Right kidney (tissue), 1 donor: ENCODE measurements at regions not wholly inside any gene's neighbourhood (a gene's known extent, or its start where the extent isn't known, plus 50 kb on each side); places are given as distances from the start of the nearest gene placed in this dataset.
A peak's percentile ranks its signal among the peaks of the same experiment; 100 is the strongest.

Experiments
- DNase-seq: peaks from one replicate; pipeline ENCODE4 v3.0.0-alpha.2; 2016

- DNase-seq = no peak
Measured at GRCh38 chr6:16078064-16078463, 50.8 kb upstream of the MYLIP start.

GRCh38 chr6:16069671-16070070, 59.2 kb upstream of the MYLIP start:
- no peak for DNase-seq

- DNase-seq = no peak
Measured at GRCh38 chr6:16069222-16069621, 59.7 kb upstream of the MYLIP start.

GRCh38 chr6:16067568-16067967, 61.3 kb upstream of the MYLIP start:
- DNase-seq = no peak

GRCh38 chr6:16064671-16065072, 64.2 kb upstream of the MYLIP start:
- DNase-seq = peak; percentile 22

- no peak for DNase-seq
Measured at GRCh38 chr6:16063580-16063979, 65.3 kb upstream of the MYLIP start.

GRCh38 chr6:16061818-16062217, 67.1 kb upstream of the MYLIP start:
- DNase-seq = no peak

GRCh38 chr6:16060039-16060438, 68.8 kb upstream of the MYLIP start:
- no peak for DNase-seq

GRCh38 chr6:16059496-16059895, 69.4 kb upstream of the MYLIP start:
- no peak for DNase-seq

GRCh38 chr6:16058929-16059345, 69.9 kb upstream of the MYLIP start:
- DNase-seq = no peak

GRCh38 chr6:16058201-16058928, 70.5 kb upstream of the MYLIP start:
- DNase-seq = no peak

GRCh38 chr6:16057446-16057845, 71.4 kb upstream of the MYLIP start:
- no peak for DNase-seq

GRCh38 chr6:16056263-16056870, 72.5 kb upstream of the MYLIP start:
- no peak for DNase-seq

- DNase-seq = no peak
Measured at GRCh38 chr6:16055852-16056251, 73.0 kb upstream of the MYLIP start.

GRCh38 chr6:16049168-16049567, 79.7 kb upstream of the MYLIP start:
- DNase-seq = no peak

- no peak for DNase-seq
Measured at GRCh38 chr6:16048221-16048620, 80.7 kb upstream of the MYLIP start.

GRCh38 chr6:16047435-16047990, 81.4 kb upstream of the MYLIP start:
- DNase-seq = no peak

- DNase-seq = no peak
Measured at GRCh38 chr6:16045238-16045637, 83.6 kb upstream of the MYLIP start.

- no peak for DNase-seq
Measured at GRCh38 chr6:16044211-16044643, 84.7 kb upstream of the MYLIP start.

- DNase-seq = no peak
Measured at GRCh38 chr6:16043171-16044135, 85.4 kb upstream of the MYLIP start.

GRCh38 chr6:16042751-16043150, 86.1 kb upstream of the MYLIP start:
- DNase-seq = no peak

GRCh38 chr6:16041327-16041726, 87.6 kb upstream of the MYLIP start:
- no peak for DNase-seq

GRCh38 chr6:16040628-16040974, 88.3 kb upstream of the MYLIP start:
- no peak for DNase-seq
